ENCODE measurements at regions not wholly inside any gene's neighbourhood (a gene's known extent, or its start where the extent isn't known, plus 50 kb on each side); places are given as distances from the start of the nearest gene placed in this dataset.

- TF ChIP-seq ATF3 (IDR thresholded peaks at IDR 0.05) = no peak
- TF ChIP-seq CTCF (IDR thresholded peaks at IDR 0.05; ENCODE audit: low read depth, low read length, missing input control) = no peak
- no peak for TF ChIP-seq MAX (IDR thresholded peaks at IDR 0.05)
- no peak for TF ChIP-seq JUND (IDR thresholded peaks at IDR 0.05)
- TF ChIP-seq YY1 (IDR thresholded peaks at IDR 0.05) = no peak
- TF ChIP-seq FOXA1 (IDR thresholded peaks at IDR 0.05) = no peak
- TF ChIP-seq TAF1 (conservative IDR thresholded peaks at IDR 0.05) = no peak
- no peak for TF ChIP-seq GABPA (IDR thresholded peaks at IDR 0.05 in 1 of 2, conservative IDR thresholded peaks at IDR 0.05 in 1 of 2)
- TF ChIP-seq EGR1 (IDR thresholded peaks at IDR 0.05; ENCODE audit: low read depth in 2 of 2) = no peak
- no peak for TF ChIP-seq HNF4G (IDR thresholded peaks at IDR 0.05)
- no peak for TF ChIP-seq SP1 (IDR thresholded peaks at IDR 0.05)
- TF ChIP-seq ZBTB33 (IDR thresholded peaks at IDR 0.05) = no peak
- no peak for TF ChIP-seq RAD21 (IDR thresholded peaks at IDR 0.05)
- no peak for TF ChIP-seq FOXA2 (IDR thresholded peaks at IDR 0.05)
These were observed 67.6 kb downstream of the SCN11A start for GRCh38 chr3:38984110-38984509.
